Panc1 (cell line): ENCODE measurements at regions not wholly inside any gene's neighbourhood (a gene's known extent, or its start where the extent isn't known, plus 50 kb on each side); places are given as distances from the start of the nearest gene placed in this dataset.

Source experiments
- ATAC-seq: fragments of 200-7000 bp; cut with Tn5 transposase; 2 replicates; pipeline ENCODE4 v1.9.1; 2020; ENCODE audit warnings: mild to moderate bottlenecking, moderate library complexity
- BruUV-seq: library from RNA; stranded (reverse); fragments of 400-500 nt; replicated peaks from 2 replicates; lab custom pipeline; 2021; lab: Mats Ljungman, UMichigan
- CTCF ChIA-PET: fragments of 300-600 bp; sonication (Branson Sonifier 250); formaldehyde crosslinking; loops from one replicate; lab custom pipeline; 2022; ENCODE audit warnings: antibody characterized with exemption; lab: Charles Lee
- POLR2A ChIA-PET: fragments of 300-600 bp; sonication (Branson Sonifier 250); formaldehyde crosslinking; loops from one replicate; lab custom pipeline; 2022; ENCODE audit warnings: antibody characterized with exemption; lab: Charles Lee
- DNase-seq: peaks from one replicate; pipeline ENCODE4 v3.0.0-alpha.2; 2010; ENCODE audit warnings: low read depth, low spot score
- H3K27ac ChIP-seq: 2 replicates; pipeline ENCODE4 v1.5.1; 2011; ENCODE audit warnings: mild to moderate bottlenecking, low read length, inconsistent platforms
- H3K27me3 ChIP-seq: fragments of 200-500 bp; sonication (Bioruptor generic); 2 replicates; pipeline ENCODE4 v1.6.0; 2014; ENCODE audit warnings: low read length, inconsistent platforms; ENCODE audit not compliant: control insufficient read depth, insufficient read depth
- H3K36me3 ChIP-seq: fragments of 200-500 bp; sonication (Bioruptor generic); 2 replicates; pipeline ENCODE4 v1.5.1; 2014; ENCODE audit warnings: inconsistent platforms, mild to moderate bottlenecking, low read length, moderate library complexity; ENCODE audit not compliant: control insufficient read depth, insufficient read depth
- H3K4me1 ChIP-seq: 2 replicates; pipeline ENCODE4 v1.5.1; 2011; ENCODE audit warnings: inconsistent platforms, mild to moderate bottlenecking, low read length, moderate library complexity; ENCODE audit not compliant: control insufficient read depth, insufficient read depth
- H3K4me3 ChIP-seq, 2 experiments: 2 replicates each; pipeline ENCODE4 v1.5.1; 2011 to 2012; ENCODE audit warnings: low read depth in 2 of 2, low read length in 2 of 2, mild to moderate bottlenecking in 2 of 2, inconsistent platforms in 1 of 2, moderate library complexity in 1 of 2
- H3K9me3 ChIP-seq: fragments of 200-500 bp; sonication (Bioruptor generic); 2 replicates; pipeline ENCODE4 v1.5.1; 2014; ENCODE audit warnings: low read depth, mild to moderate bottlenecking, inconsistent platforms, low read length, moderate library complexity; ENCODE audit not compliant: control insufficient read depth, insufficient read depth
- POLR2AphosphoS5 ChIP-seq: IDR thresholded peaks from 2 replicates; pipeline ENCODE4 v1.6.1; 2012; ENCODE audit warnings: mild to moderate bottlenecking, low read depth, low read length, moderate library complexity
- SIN3A ChIP-seq: IDR thresholded peaks from 2 replicates; pipeline ENCODE4 v1.6.1; 2012; ENCODE audit warnings: low read depth, mild to moderate bottlenecking, low read length, moderate library complexity, borderline replicate concordance; ENCODE audit not compliant: insufficient read depth
- TCF7L2 ChIP-seq: IDR thresholded peaks from 2 replicates; pipeline ENCODE4 v1.6.1; 2011; ENCODE audit warnings: mild to moderate bottlenecking, low read depth, low read length, inconsistent platforms
- in situ Hi-C: cut with HindIII; loops from 2 replicates; pipeline ENCODE4 v1.10.0; 2016; ENCODE audit warnings: low sequenced_read_pairs, low pct_unique_long_range_greater_than_20kb
- intact Hi-C: fragments of 100-400 bp; cut with micrococcal nuclease; formaldehyde crosslinking; loops from one replicate; pipeline ENCODE4 v1.10.0; 2022; ENCODE audit not compliant: unreplicated experiment
- TF ChIP-seq, protein P1 (sequence below): fragments of 450-650 bp; IDR thresholded peaks from 2 replicates; pipeline ENCODE4 v1.5.1; 2017; ENCODE audit warnings: mild to moderate bottlenecking
- TF ChIP-seq, protein P2 (sequence below), 2 experiments: IDR thresholded peaks; 2 replicates each; pipeline ENCODE4 v1.6.1; 2011 to 2012; ENCODE audit warnings: low read depth in 2 of 2, control low read depth in 1 of 2, low read length in 1 of 2, mild to moderate bottlenecking in 1 of 2, moderate library complexity in 1 of 2; ENCODE audit not compliant: insufficient read depth in 1 of 2

DNA sequence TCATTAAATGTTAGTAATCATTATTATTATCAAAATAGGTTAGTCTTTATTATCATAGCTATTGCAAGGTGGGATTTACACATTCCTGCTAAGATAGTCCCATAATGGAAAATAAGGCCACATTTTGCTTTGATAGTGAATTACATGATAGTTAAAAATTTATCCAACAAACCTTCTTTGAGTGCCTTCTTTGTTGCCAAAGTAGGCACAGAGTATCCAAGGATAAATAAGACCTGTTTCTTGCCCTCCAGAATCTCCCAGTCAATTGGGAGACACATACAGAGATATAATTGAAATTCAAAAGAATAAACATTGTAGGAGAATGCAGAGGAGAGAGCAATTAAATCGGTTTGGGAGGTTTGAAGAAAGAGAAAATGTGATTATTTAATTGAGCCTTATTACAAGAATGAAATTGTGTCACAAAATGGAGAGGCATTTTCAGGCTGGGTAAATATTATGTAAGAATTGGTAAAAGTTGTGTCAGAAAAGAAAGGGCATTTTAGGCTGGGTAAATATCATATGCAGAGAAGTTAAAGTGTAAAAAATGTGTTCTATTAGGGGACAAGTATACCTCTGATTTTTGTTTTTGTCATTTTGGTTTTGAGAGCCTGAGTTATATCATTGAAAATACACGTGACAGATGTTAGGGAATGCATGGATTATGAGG, 189.3 kb downstream of the POU4F1 start:
- POLR2A ChIA-PET, result no interaction called here
- Histone ChIP-seq H3K27me3 (no peaks in the 10 kb centered on the region), H3K9me3 (no peaks in the 10 kb centered on the region), H3K27ac (no peak overlapping the region), H3K36me3 (no peaks in the 10 kb centered on the region), H3K4me1 (no peaks in the 10 kb centered on the region), H3K4me3 (no peak overlapping the region)
- CTCF ChIA-PET, result no interaction called here
- ATAC-seq (no peak), DNase-seq (no peak)
- TF ChIP-seq POLR2AphosphoS5 (no peak), TCF7L2 (no peak), SIN3A (no peak)
- TF ChIP-seq, protein P1, sequence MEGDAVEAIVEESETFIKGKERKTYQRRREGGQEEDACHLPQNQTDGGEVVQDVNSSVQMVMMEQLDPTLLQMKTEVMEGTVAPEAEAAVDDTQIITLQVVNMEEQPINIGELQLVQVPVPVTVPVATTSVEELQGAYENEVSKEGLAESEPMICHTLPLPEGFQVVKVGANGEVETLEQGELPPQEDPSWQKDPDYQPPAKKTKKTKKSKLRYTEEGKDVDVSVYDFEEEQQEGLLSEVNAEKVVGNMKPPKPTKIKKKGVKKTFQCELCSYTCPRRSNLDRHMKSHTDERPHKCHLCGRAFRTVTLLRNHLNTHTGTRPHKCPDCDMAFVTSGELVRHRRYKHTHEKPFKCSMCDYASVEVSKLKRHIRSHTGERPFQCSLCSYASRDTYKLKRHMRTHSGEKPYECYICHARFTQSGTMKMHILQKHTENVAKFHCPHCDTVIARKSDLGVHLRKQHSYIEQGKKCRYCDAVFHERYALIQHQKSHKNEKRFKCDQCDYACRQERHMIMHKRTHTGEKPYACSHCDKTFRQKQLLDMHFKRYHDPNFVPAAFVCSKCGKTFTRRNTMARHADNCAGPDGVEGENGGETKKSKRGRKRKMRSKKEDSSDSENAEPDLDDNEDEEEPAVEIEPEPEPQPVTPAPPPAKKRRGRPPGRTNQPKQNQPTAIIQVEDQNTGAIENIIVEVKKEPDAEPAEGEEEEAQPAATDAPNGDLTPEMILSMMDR, result no peak
- TF ChIP-seq, protein P2, sequence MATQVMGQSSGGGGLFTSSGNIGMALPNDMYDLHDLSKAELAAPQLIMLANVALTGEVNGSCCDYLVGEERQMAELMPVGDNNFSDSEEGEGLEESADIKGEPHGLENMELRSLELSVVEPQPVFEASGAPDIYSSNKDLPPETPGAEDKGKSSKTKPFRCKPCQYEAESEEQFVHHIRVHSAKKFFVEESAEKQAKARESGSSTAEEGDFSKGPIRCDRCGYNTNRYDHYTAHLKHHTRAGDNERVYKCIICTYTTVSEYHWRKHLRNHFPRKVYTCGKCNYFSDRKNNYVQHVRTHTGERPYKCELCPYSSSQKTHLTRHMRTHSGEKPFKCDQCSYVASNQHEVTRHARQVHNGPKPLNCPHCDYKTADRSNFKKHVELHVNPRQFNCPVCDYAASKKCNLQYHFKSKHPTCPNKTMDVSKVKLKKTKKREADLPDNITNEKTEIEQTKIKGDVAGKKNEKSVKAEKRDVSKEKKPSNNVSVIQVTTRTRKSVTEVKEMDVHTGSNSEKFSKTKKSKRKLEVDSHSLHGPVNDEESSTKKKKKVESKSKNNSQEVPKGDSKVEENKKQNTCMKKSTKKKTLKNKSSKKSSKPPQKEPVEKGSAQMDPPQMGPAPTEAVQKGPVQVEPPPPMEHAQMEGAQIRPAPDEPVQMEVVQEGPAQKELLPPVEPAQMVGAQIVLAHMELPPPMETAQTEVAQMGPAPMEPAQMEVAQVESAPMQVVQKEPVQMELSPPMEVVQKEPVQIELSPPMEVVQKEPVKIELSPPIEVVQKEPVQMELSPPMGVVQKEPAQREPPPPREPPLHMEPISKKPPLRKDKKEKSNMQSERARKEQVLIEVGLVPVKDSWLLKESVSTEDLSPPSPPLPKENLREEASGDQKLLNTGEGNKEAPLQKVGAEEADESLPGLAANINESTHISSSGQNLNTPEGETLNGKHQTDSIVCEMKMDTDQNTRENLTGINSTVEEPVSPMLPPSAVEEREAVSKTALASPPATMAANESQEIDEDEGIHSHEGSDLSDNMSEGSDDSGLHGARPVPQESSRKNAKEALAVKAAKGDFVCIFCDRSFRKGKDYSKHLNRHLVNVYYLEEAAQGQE (IDR thresholded peaks at IDR 0.05; ENCODE audit: insufficient read depth in 1 of 2, low read depth in 2 of 2, low read length in 1 of 2), result no peak
- BruUV-seq, result no TSS peak
- in situ Hi-C loops (no loop called here), intact Hi-C loops (no loop called here)

DNA sequence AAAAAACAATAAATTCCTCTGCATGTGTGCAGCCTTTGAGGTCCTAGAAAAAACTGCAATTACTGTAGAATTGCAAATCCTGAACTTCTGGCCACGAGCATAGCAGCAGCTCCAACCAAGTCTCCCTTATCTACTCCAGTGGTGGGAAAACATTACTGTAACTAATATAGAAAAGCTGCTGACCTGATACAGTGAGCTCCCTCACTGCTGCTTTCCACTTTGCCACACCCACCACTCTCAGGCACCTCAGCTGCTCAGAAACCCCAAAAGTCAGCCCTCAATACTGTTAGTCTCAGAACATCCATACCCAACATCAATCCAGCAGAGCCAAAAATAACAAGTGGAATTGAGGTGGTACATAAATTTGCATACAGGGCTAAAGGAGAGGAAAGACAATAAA, 192.5 kb downstream of the POU4F1 start:
- no TSS peak for BruUV-seq
- ChIA-PET CTCF (no interaction called here), POLR2A (no interaction called here)
- in situ Hi-C loops, result no loop called here
- Histone ChIP-seq H3K36me3 (no peaks in the 10 kb centered on the region), H3K27me3 (no peaks in the 10 kb centered on the region), H3K4me1 (no peaks in the 10 kb centered on the region), H3K9me3 (no peaks in the 10 kb centered on the region), H3K4me3 (no peak overlapping the region), H3K27ac (no peak overlapping the region)
- intact Hi-C loops, result no loop called here
- DNase-seq, result no peak
- TF ChIP-seq POLR2AphosphoS5, result no peak
- TF ChIP-seq SIN3A, result no peak
- TF ChIP-seq, protein P1, result no peak
- TF ChIP-seq, protein P2 (IDR thresholded peaks at IDR 0.05; ENCODE audit: insufficient read depth in 1 of 2, low read depth in 2 of 2, low read length in 1 of 2), result no peak
- no peak for TF ChIP-seq TCF7L2
- no peak for ATAC-seq
